SK-N-SH treated with all-trans-retinoic acid at 6 μM for 48 hours (cell line): ENCODE measurements at regions not wholly inside any gene's neighbourhood (a gene's known extent, or its start where the extent isn't known, plus 50 kb on each side); places are given as distances from the start of the nearest gene placed in this dataset.
A peak's percentile ranks its signal among the peaks of the same experiment; 100 is the strongest.

Experiments used
- ATAC-seq: fragments of 200-7000 bp; cut with Tn5 transposase; 3 replicates; pipeline ENCODE4 v1.9.1; 2020; ENCODE audit warnings: mild to moderate bottlenecking, moderate library complexity
- ARNTL ChIP-seq: fragments of 450-650 bp; formaldehyde crosslinking; IDR thresholded peaks from 2 replicates; pipeline ENCODE4 v1.5.0; 2020; ENCODE audit warnings: low read depth, mild to moderate bottlenecking, moderate library complexity, borderline replicate concordance
- CREB5 ChIP-seq: fragments of 250-450 bp; sonication (Bioruptor Pico); IDR thresholded peaks from 2 replicates; pipeline ENCODE4 v1.5.1; 2020; ENCODE audit warnings: low read depth, mild to moderate bottlenecking, moderate library complexity
- CSDC2 ChIP-seq: fragments of 250-450 bp; sonication (Bioruptor Pico); IDR thresholded peaks from 2 replicates; pipeline ENCODE4 v1.5.0; 2020; ENCODE audit warnings: mild to moderate bottlenecking, moderate library complexity
- ESRRG ChIP-seq: fragments of 250-450 bp; sonication (Bioruptor Pico); IDR thresholded peaks from 2 replicates; pipeline ENCODE4 v1.6.1; 2021; ENCODE audit warnings: mild to moderate bottlenecking
- ISL1 ChIP-seq: fragments of 250-450 bp; sonication (Bioruptor Pico); IDR thresholded peaks from 2 replicates; pipeline ENCODE4 v2.1.2; 2022; ENCODE audit warnings: mild to moderate bottlenecking, moderate library complexity
- OSR1 ChIP-seq: fragments of 250-450 bp; sonication (Bioruptor Pico); IDR thresholded peaks from 2 replicates; pipeline ENCODE4 v1.8.0; 2022; ENCODE audit warnings: moderate library complexity, mild to moderate bottlenecking, inconsistent platforms
- PPARA ChIP-seq: fragments of 250-450 bp; sonication (Bioruptor Pico); IDR thresholded peaks from 2 replicates; pipeline ENCODE4 v1.5.0; 2020; ENCODE audit warnings: mild to moderate bottlenecking, borderline replicate concordance
- RARB ChIP-seq: fragments of 250-450 bp; sonication (Bioruptor Pico); IDR thresholded peaks from 2 replicates; pipeline ENCODE4 v1.8.0; 2021; ENCODE audit warnings: mild to moderate bottlenecking, moderate library complexity
- SNAI2 ChIP-seq: fragments of 250-450 bp; sonication (Bioruptor Pico); IDR thresholded peaks from 2 replicates; pipeline ENCODE4 v1.5.0; 2020; ENCODE audit warnings: mild to moderate bottlenecking, moderate library complexity
- TOX ChIP-seq: fragments of 250-450 bp; sonication (Bioruptor Pico); IDR thresholded peaks from 2 replicates; pipeline ENCODE4 v1.8.0; 2021; ENCODE audit warnings: mild to moderate bottlenecking, moderate library complexity, borderline replicate concordance
- TSHZ2 ChIP-seq: fragments of 250-450 bp; sonication (Bioruptor Pico); IDR thresholded peaks from 2 replicates; pipeline ENCODE4 v1.5.0; 2020; ENCODE audit warnings: mild to moderate bottlenecking, moderate library complexity
- ZFP3 ChIP-seq: fragments of 250-450 bp; sonication (Bioruptor Pico); IDR thresholded peaks from 2 replicates; pipeline ENCODE4 v1.5.0; 2020; ENCODE audit warnings: mild to moderate bottlenecking, moderate library complexity
- ZFP30 ChIP-seq: fragments of 450-650 bp; formaldehyde crosslinking; IDR thresholded peaks from 2 replicates; pipeline ENCODE4 v1.5.0; 2022; ENCODE audit warnings: mild to moderate bottlenecking, moderate library complexity
- ZNF565 ChIP-seq: fragments of 450-650 bp; formaldehyde crosslinking; conservative IDR thresholded peaks from 2 replicates; pipeline ENCODE4 v1.5.0; 2020; ENCODE audit warnings: low read depth, mild to moderate bottlenecking, moderate library complexity
- ZNF70 ChIP-seq: fragments of 450-650 bp; formaldehyde crosslinking; IDR thresholded peaks from 2 replicates; pipeline ENCODE4 v1.5.0; 2020; ENCODE audit warnings: mild to moderate bottlenecking, moderate library complexity
- TF ChIP-seq, protein P1 (sequence below): fragments of 250-450 bp; sonication (Bioruptor Pico); IDR thresholded peaks from 2 replicates; pipeline ENCODE4 v1.8.0; 2021; ENCODE audit warnings: low read depth, mild to moderate bottlenecking, moderate library complexity, borderline replicate concordance
- TF ChIP-seq, protein P2 (sequence below): fragments of 250-450 bp; sonication (Bioruptor Pico); IDR thresholded peaks from 2 replicates; pipeline ENCODE4 v1.8.0; 2020; ENCODE audit warnings: mild to moderate bottlenecking, moderate library complexity, borderline replicate concordance

DNA sequence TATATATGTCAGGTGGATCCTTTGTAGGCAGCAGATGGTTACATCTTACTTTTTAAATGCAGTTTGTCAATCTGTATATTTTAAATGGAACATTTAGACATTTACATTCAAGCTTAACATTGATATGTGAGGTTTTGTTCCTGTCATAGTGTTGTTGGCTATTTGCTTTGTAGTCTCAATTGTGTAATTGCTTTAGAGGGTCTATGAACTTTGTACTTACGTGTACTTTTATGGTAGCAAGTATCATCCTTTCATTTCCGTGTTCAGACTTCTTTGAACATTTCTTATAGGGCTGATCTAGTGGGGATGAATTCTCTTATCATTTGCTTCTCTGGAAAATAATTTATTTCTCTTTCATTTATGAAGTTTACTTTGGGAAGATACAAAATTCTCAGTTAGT is 656.0 kb downstream of the OTOL1 start (continued):
- no peak for TF ChIP-seq TSHZ2 (CRISPR knock-in tag)
- no peak for TF ChIP-seq ZFP3 (CRISPR knock-in tag)
- TF ChIP-seq OSR1 (CRISPR knock-in tag) = no peak
- no peak for TF ChIP-seq PPARA (CRISPR knock-in tag)
- TF ChIP-seq, all 23 proteins: peak for 0

- ATAC-seq = no peak
- TF ChIP-seq, protein P1, sequence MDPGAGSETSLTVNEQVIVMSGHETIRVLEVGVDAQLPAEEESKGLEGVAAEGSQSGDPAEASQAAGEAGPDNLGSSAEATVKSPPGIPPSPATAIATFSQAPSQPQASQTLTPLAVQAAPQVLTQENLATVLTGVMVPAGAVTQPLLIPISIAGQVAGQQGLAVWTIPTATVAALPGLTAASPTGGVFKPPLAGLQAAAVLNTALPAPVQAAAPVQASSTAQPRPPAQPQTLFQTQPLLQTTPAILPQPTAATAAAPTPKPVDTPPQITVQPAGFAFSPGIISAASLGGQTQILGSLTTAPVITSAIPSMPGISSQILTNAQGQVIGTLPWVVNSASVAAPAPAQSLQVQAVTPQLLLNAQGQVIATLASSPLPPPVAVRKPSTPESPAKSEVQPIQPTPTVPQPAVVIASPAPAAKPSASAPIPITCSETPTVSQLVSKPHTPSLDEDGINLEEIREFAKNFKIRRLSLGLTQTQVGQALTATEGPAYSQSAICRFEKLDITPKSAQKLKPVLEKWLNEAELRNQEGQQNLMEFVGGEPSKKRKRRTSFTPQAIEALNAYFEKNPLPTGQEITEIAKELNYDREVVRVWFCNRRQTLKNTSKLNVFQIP (CRISPR knock-in tag) = no peak
- no peak for TF ChIP-seq ESRRG (CRISPR knock-in tag)
- no peak for TF ChIP-seq ZFP3 (CRISPR knock-in tag)
- TF ChIP-seq, protein P2, sequence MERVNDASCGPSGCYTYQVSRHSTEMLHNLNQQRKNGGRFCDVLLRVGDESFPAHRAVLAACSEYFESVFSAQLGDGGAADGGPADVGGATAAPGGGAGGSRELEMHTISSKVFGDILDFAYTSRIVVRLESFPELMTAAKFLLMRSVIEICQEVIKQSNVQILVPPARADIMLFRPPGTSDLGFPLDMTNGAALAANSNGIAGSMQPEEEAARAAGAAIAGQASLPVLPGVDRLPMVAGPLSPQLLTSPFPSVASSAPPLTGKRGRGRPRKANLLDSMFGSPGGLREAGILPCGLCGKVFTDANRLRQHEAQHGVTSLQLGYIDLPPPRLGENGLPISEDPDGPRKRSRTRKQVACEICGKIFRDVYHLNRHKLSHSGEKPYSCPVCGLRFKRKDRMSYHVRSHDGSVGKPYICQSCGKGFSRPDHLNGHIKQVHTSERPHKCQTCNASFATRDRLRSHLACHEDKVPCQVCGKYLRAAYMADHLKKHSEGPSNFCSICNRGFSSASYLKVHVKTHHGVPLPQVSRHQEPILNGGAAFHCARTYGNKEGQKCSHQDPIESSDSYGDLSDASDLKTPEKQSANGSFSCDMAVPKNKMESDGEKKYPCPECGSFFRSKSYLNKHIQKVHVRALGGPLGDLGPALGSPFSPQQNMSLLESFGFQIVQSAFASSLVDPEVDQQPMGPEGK = no peak
- TF ChIP-seq TSHZ2 (CRISPR knock-in tag) = no peak
- no peak for TF ChIP-seq RARB (CRISPR knock-in tag)
Measured at GRCh38 chr3:162161595-162161994, 665.0 kb downstream of the OTOL1 start.

DNA sequence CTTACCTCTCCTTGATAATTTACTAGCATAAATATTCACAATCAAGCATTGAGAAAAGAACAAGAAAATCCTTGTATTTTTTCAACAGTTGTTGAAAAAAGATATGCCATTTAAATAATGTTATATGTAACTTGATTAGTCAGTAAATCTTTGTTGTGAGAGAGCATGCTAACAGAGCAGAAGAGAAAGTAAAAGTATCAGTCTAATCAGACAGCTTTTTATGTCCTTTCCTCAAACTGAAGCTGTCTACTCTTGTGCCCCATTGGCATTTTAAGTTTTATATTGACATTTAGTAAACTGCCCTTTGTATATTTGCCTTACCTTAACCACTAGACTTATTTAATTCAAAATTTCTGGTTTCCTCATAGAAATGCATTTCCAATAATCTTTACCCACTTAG is 668.7 kb downstream of the OTOL1 start:
- TF ChIP-seq RARB (CRISPR knock-in tag) (no peak), SNAI2 (CRISPR knock-in tag) (no peak), CSDC2 (CRISPR knock-in tag) (no peak), TOX (CRISPR knock-in tag) (no peak), ZNF565 (no peak), ZNF70 (CRISPR knock-in tag) (no peak), OSR1 (CRISPR knock-in tag) (no peak), PPARA (CRISPR knock-in tag) (no peak), ZFP30 (CRISPR knock-in tag) (no peak), TSHZ2 (CRISPR knock-in tag) (no peak), ARNTL (CRISPR knock-in tag) (no peak), ISL1 (CRISPR knock-in tag) (no peak), CREB5 (CRISPR knock-in tag) (no peak)
- TF ChIP-seq, protein P1 (CRISPR knock-in tag) = no peak
- TF ChIP-seq, protein P2 = no peak
- ATAC-seq = 0 out of 3 replicates have a peak, but pooled peaks have one; percentile 34
